Neutrophil (primary cell): ENCODE measurements at regions not wholly inside any gene's neighbourhood (a gene's known extent, or its start where the extent isn't known, plus 50 kb on each side); places are given as distances from the start of the nearest gene placed in this dataset.

ENCODE experiments used
- H3K27ac ChIP-seq: fragments of 200-600 bp; sonication (generic); 2 replicates; pipeline ENCODE4 v1.5.1; 2016; ENCODE audit warnings: mild to moderate bottlenecking, moderate library complexity
- H3K27me3 ChIP-seq: fragments of 200-600 bp; sonication (generic); 2 replicates; pipeline ENCODE4 v1.6.0; 2016; ENCODE audit warnings: mild to moderate bottlenecking
- H3K36me3 ChIP-seq: fragments of 200-600 bp; sonication (generic); 2 replicates; pipeline ENCODE4 v1.5.1; 2017
- H3K4me1 ChIP-seq, 2 experiments: fragments of 200-600 bp in 1 of 2; sonication (generic) in 1 of 2; 1 replicate in 1 of 2; 2 replicates in 1 of 2; pipeline versions ENCODE4 v1.5.1 to v1.6.1; 2013 to 2016; ENCODE audit warnings: low read depth in 1 of 2, low read length in 1 of 2, mild to moderate bottlenecking in 1 of 2, moderate library complexity in 1 of 2; ENCODE audit not compliant: control insufficient read depth in 1 of 2, insufficient read depth in 1 of 2
- H3K4me3 ChIP-seq, 2 experiments: fragments of 200-600 bp in 1 of 2; sonication (generic) in 1 of 2; 1 replicate in 1 of 2; 2 replicates in 1 of 2; pipeline ENCODE4 v1.5.1; 2013 to 2016; ENCODE audit warnings: low read depth in 1 of 2, low read length in 1 of 2, mild to moderate bottlenecking in 1 of 2, moderate library complexity in 1 of 2
- H3K9me3 ChIP-seq: fragments of 200-600 bp; sonication (generic); 2 replicates; pipeline ENCODE4 v1.5.1; 2016
- CTCF ChIP-seq: fragments of 200-600 bp; sonication (generic); IDR thresholded peaks from 2 replicates; pipeline ENCODE4 v1.5.1; 2016; ENCODE audit warnings: antibody characterized with exemption

- Histone ChIP-seq H3K36me3 (no peaks in the 10 kb centered on the region), H3K27ac (no peak overlapping the region), H3K9me3 (no peaks in the 10 kb centered on the region), H3K4me3 (no peak overlapping the region), H3K4me1 (no peaks in the 10 kb centered on the region), H3K27me3 (peaks cover 68% of the 10 kb centered on the region)
- no peak for TF ChIP-seq CTCF
Measured at GRCh38 chr3:193974191-193974652, 161.7 kb upstream of the HES1 start.

GRCh38 chr3:193974671-193975535, 161.0 kb upstream of the HES1 start:
- Histone ChIP-seq H3K9me3 (no peaks in the 10 kb centered on the region), H3K27me3 (peaks cover 61% of the 10 kb centered on the region)

DNA sequence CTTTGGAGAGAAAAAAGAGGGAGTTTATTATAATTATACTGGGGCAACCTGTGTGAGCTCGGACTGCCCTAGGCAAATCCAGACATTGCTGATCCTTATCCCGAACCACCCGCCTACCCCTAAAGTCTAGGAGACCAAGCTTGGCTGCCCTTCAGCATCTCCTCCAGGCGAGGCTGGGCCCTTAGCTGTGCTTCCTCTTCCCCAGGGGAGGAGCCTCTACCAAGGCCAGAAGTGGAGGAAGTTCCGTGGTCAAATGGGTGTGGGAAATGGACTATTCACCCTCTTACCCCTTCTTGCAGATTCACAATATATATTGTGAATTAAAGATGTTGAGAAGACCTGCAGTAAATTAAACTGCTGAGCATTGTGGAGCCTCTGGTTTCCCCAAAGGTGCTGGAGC, 158.3 kb upstream of the HES1 start:
- no peak for TF ChIP-seq CTCF
- no peak overlapping the region for H3K27ac ChIP-seq

More at GRCh38 chr3:193974671-193975535, 161.0 kb upstream of the HES1 start:
- Histone ChIP-seq H3K27ac (no peak overlapping the region), H3K36me3 (no peaks in the 10 kb centered on the region), H3K4me3 (no peak overlapping the region), H3K4me1 (no peaks in the 10 kb centered on the region)
- no peak for TF ChIP-seq CTCF

DNA sequence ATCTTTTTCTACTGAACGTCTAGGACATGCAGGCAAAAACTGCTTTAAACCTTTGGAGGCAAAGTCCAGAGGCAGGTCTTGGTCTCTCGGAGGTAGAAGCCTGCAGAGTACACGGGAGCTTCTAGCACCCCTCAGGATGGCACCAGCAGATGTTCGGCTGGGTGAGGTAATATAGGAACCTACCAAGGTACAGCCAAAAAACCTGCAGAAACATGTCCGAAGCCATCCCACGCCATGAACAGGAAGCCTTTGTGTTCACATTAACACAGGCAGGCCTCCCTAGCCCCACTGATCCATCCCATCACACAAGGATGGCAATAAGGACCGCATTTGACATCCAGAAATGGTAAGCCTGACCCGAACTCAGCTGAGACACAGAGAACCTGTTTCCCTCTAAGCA, 157.9 kb upstream of the HES1 start:
- H3K4me1 ChIP-seq = no peaks in the 10 kb centered on the region
- no peak overlapping the region for H3K27ac ChIP-seq
- H3K9me3 ChIP-seq = no peaks in the 10 kb centered on the region
- no peak for TF ChIP-seq CTCF
- H3K36me3 ChIP-seq = no peaks in the 10 kb centered on the region
- no peak overlapping the region for H3K4me3 ChIP-seq
- H3K27me3 ChIP-seq = peaks cover 29% of the 10 kb centered on the region

More for the DNA sequence above, 158.3 kb upstream of the HES1 start:
- H3K4me1 ChIP-seq = no peaks in the 10 kb centered on the region
- no peaks in the 10 kb centered on the region for H3K36me3 ChIP-seq
- peaks cover 34% of the 10 kb centered on the region for H3K27me3 ChIP-seq
- no peaks in the 10 kb centered on the region for H3K9me3 ChIP-seq
- H3K4me3 ChIP-seq = no peak overlapping the region

DNA sequence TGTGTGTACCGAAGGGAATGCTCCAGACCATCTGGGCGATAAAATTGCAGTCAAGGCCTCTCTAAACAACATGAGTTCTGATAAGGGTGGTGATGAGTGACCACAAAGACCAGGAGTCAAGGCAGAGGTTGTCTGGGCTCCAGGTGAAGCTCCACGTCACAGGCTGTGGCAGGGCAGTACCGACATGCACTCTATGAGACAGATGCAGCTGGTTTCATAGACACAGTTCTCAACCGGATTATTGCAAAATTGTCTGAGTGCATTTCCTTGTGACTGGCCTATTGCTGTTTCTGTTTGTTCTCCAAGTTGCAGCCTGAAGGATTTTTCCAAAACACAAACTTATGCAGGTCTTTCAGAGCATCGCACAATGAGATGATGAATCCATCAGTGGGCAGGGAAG, 157.5 kb upstream of the HES1 start:
- Histone ChIP-seq H3K4me3 (no peak overlapping the region), H3K27ac (no peak overlapping the region), H3K27me3 (peaks cover 25% of the 10 kb centered on the region), H3K36me3 (no peaks in the 10 kb centered on the region), H3K4me1 (no peaks in the 10 kb centered on the region), H3K9me3 (no peaks in the 10 kb centered on the region)
- TF ChIP-seq CTCF = no peak
